ENCODE measurements at regions not wholly inside any gene's neighbourhood (a gene's known extent, or its start where the extent isn't known, plus 50 kb on each side); places are given as distances from the start of the nearest gene placed in this dataset.

- no peak overlapping the region for H3K9ac ChIP-seq (ENCODE audit: extremely low read depth, low read length, poor library complexity, severe bottlenecking)
- 81 to 82% methylated on average over 2 to 4 of the region's 4 CpGs for WGBS, 2 experiments (ENCODE audit: insufficient coverage in 1 of 2, insufficient read length in 1 of 2)
- no peak for DNase-seq
- H3K9me3 Mint-ChIP-seq = no peaks in the 10 kb centered on the region
- H3K9me3 ChIP-seq (ENCODE audit: control insufficient read depth, low read length) = no peaks in the 10 kb centered on the region
- no peak for TF ChIP-seq CTCF (conservative IDR thresholded peaks at IDR 0.05)
- no peaks in the 10 kb centered on the region for H3K36me3 ChIP-seq (ENCODE audit: control insufficient read depth, insufficient read depth, low read length)
- H3K36me3 Mint-ChIP-seq (ENCODE audit: low read depth) = no peaks in the 10 kb centered on the region
- H3K4me3 Mint-ChIP-seq = no peak overlapping the region
- no peaks in the 10 kb centered on the region for H3K27me3 ChIP-seq (ENCODE audit: control insufficient read depth, insufficient read depth, low read length, poor library complexity, severe bottlenecking)
- H3K27me3 Mint-ChIP-seq (ENCODE audit: insufficient read depth) = no peaks in the 10 kb centered on the region
- H3K4me1 Mint-ChIP-seq = peaks cover 5% of the 10 kb centered on the region
- H3K27ac ChIP-seq (ENCODE audit: low read depth, low read length) = no peak overlapping the region
- no peak overlapping the region for H3K27ac Mint-ChIP-seq
- H3K4me1 ChIP-seq (ENCODE audit: control insufficient read depth, insufficient read depth, low read length) = no peaks in the 10 kb centered on the region
- H3K4me3 ChIP-seq (ENCODE audit: low read length) = no peak overlapping the region
Measured at GRCh38 chr1:25098717-25099116, 133.6 kb downstream of the SYF2 start.

- Histone ChIP-seq H3K36me3 (ENCODE audit: control insufficient read depth, insufficient read depth, low read length) (no peaks in the 10 kb centered on the region), H3K4me3 (ENCODE audit: low read length) (no peak overlapping the region), H3K9ac (ENCODE audit: extremely low read depth, low read length, poor library complexity, severe bottlenecking) (no peak overlapping the region), H3K4me1 (ENCODE audit: control insufficient read depth, insufficient read depth, low read length) (no peaks in the 10 kb centered on the region), H3K9me3 (ENCODE audit: control insufficient read depth, low read length) (no peaks in the 10 kb centered on the region), H3K27ac (ENCODE audit: low read depth, low read length) (no peak overlapping the region), H3K27me3 (ENCODE audit: control insufficient read depth, insufficient read depth, low read length, poor library complexity, severe bottlenecking) (no peaks in the 10 kb centered on the region)
- DNase-seq = no peak
- Mint-ChIP-seq H3K9me3 (no peaks in the 10 kb centered on the region), H3K27ac (no peak overlapping the region), H3K4me3 (no peak overlapping the region), H3K27me3 (ENCODE audit: insufficient read depth) (peaks cover 3% of the 10 kb centered on the region), H3K4me1 (peaks cover 4% of the 10 kb centered on the region), H3K36me3 (ENCODE audit: low read depth) (no peaks in the 10 kb centered on the region)
- 90 to 91% methylated on average over 6 to 8 of the region's 8 CpGs for WGBS, 2 experiments (ENCODE audit: insufficient coverage in 1 of 2, insufficient read length in 1 of 2)
- no peak for TF ChIP-seq CTCF (conservative IDR thresholded peaks at IDR 0.05)
Measured at GRCh38 chr1:25096307-25097150, 135.8 kb downstream of the SYF2 start.

GRCh38 chr1:25095635-25096200 lies 136.6 kb downstream of the SYF2 start:
- no peaks in the 10 kb centered on the region for H3K9me3 Mint-ChIP-seq
- no peak for DNase-seq
- 92 to 96% methylated on average over 4 to 5 of the region's 5 CpGs for WGBS, 2 experiments (ENCODE audit: insufficient coverage in 1 of 2, insufficient read length in 1 of 2)
- H3K4me3 Mint-ChIP-seq = no peak overlapping the region
- H3K27me3 Mint-ChIP-seq (ENCODE audit: insufficient read depth) = peaks cover 3% of the 10 kb centered on the region
- no peak overlapping the region for H3K27ac ChIP-seq (ENCODE audit: low read depth, low read length)
- H3K36me3 Mint-ChIP-seq (ENCODE audit: low read depth) = no peaks in the 10 kb centered on the region
- no peak overlapping the region for H3K27ac Mint-ChIP-seq
- no peak for TF ChIP-seq CTCF (conservative IDR thresholded peaks at IDR 0.05)
- H3K4me1 ChIP-seq (ENCODE audit: control insufficient read depth, insufficient read depth, low read length) = no peaks in the 10 kb centered on the region
- no peaks in the 10 kb centered on the region for H3K36me3 ChIP-seq (ENCODE audit: control insufficient read depth, insufficient read depth, low read length)
- no peaks in the 10 kb centered on the region for H3K27me3 ChIP-seq (ENCODE audit: control insufficient read depth, insufficient read depth, low read length, poor library complexity, severe bottlenecking)
- no peaks in the 10 kb centered on the region for H3K9me3 ChIP-seq (ENCODE audit: control insufficient read depth, low read length)
- H3K4me3 ChIP-seq (ENCODE audit: low read length) = no peak overlapping the region
- no peak overlapping the region for H3K9ac ChIP-seq (ENCODE audit: extremely low read depth, low read length, poor library complexity, severe bottlenecking)
- H3K4me1 Mint-ChIP-seq = peaks cover 3% of the 10 kb centered on the region
